Fibroblast of pulmonary artery (primary cell): ENCODE measurements at regions not wholly inside any gene's neighbourhood (a gene's known extent, or its start where the extent isn't known, plus 50 kb on each side); places are given as distances from the start of the nearest gene placed in this dataset.

Experiments
- DNase-seq: peaks from one replicate; pipeline ENCODE4 v3.0.0-alpha.2; 2010; ENCODE audit warnings: low read depth
- H3K4me3 ChIP-seq: replicated peaks from 2 replicates; pipeline ENCODE4 v1.5.1; 2011; ENCODE audit warnings: low read depth, mild to moderate bottlenecking, control low read depth, low read length, moderate library complexity
- CTCF ChIP-seq: IDR thresholded peaks from 2 replicates; pipeline ENCODE4 v1.5.1; 2011; ENCODE audit warnings: mild to moderate bottlenecking, control low read depth, low read length, inconsistent platforms; ENCODE audit errors: missing control alignments

GRCh38 chr1:232386294-232386693 lies 243.6 kb downstream of the SIPA1L2 start:
- TF ChIP-seq CTCF = no peak
- DNase-seq = no peak
- H3K4me3 ChIP-seq = no peak overlapping the region

- no peak for TF ChIP-seq CTCF
- DNase-seq = peak; percentile 69
- no peak overlapping the region for H3K4me3 ChIP-seq
These were observed 244.7 kb downstream of the SIPA1L2 start for GRCh38 chr1:232385221-232385620.

GRCh38 chr1:232384171-232384883 lies 245.6 kb downstream of the SIPA1L2 start:
- H3K4me3 ChIP-seq = no peak overlapping the region
- no peak for DNase-seq
- TF ChIP-seq CTCF = no peak

GRCh38 chr1:232383455-232384123 lies 246.3 kb downstream of the SIPA1L2 start:
- no peak for TF ChIP-seq CTCF
- DNase-seq = no peak
- no peak overlapping the region for H3K4me3 ChIP-seq

- TF ChIP-seq CTCF = no peak
- no peak overlapping the region for H3K4me3 ChIP-seq
- no peak for DNase-seq
These were observed 247.3 kb downstream of the SIPA1L2 start for GRCh38 chr1:232382671-232383070.

- TF ChIP-seq CTCF = no peak
- no peak for DNase-seq
- H3K4me3 ChIP-seq = no peak overlapping the region
These were observed 248.4 kb downstream of the SIPA1L2 start for GRCh38 chr1:232381394-232382100.
